Eye (tissue), 1 donor: ENCODE measurements at regions not wholly inside any gene's neighbourhood (a gene's known extent, or its start where the extent isn't known, plus 50 kb on each side); places are given as distances from the start of the nearest gene placed in this dataset.

Experiments
- DNase-seq: peaks from one replicate; pipeline ENCODE4 v3.0.0-alpha.2; 2015

DNA sequence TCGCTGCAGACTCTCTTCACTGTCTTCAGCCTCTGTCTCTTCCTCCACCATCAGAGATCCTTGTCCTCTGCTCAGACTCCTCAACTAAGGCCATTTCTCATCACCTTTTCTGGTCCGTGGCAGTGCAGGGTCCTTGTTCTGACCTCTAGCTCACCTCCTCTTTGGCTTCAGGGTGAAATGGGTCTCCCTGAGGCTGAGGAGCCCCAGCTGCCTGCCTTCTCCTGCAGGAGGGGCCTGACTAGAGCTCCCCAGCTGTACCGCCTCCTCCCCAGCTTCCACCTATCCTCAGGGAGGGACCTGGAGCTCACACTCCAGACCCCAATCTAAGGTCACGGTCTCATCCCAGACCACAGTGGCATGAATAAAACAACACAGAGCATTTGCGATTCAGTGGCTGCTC is 203.0 kb downstream of the TRIM29 start:
- no peak for DNase-seq

DNA sequence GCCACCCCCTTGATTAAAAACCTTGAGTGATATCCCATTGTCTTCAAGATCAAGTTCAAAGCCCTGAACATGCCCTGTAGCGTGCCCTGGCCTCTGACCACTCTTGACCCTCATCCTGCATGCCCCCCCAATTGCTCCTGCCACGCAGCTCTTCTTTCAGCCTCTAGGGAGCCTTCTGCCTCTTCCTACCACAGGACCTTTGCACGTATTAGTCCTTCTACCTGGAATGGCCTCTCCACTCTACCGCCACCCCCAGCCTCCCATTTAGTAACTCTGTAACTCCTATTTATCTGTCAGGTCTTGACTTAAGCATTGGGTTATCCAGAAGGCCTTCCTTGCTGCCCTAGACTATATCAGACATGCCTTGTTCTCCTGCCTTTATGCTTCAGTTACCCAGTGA is 203.6 kb downstream of the TRIM29 start:
- no peak for DNase-seq

DNA sequence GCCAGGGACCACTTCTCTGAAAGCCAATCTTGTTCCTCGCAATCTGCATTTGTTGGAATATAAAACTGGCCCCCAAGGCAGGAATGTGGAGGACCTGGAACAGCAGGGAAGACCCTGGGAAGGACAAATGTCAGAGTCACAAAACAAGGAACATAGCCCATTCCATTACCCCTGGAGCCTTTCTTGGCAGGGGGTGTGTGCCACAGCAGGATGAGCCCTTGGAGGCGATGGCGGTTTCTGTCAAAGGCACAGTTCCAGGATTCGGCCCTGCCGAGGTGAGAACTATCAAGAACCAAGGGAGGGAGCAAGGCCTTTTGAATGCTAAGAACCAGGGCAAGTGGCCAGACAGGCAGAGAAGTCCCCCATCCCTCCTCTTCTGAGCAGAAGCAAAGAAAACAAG is 204.3 kb downstream of the TRIM29 start:
- DNase-seq, result no peak

DNA sequence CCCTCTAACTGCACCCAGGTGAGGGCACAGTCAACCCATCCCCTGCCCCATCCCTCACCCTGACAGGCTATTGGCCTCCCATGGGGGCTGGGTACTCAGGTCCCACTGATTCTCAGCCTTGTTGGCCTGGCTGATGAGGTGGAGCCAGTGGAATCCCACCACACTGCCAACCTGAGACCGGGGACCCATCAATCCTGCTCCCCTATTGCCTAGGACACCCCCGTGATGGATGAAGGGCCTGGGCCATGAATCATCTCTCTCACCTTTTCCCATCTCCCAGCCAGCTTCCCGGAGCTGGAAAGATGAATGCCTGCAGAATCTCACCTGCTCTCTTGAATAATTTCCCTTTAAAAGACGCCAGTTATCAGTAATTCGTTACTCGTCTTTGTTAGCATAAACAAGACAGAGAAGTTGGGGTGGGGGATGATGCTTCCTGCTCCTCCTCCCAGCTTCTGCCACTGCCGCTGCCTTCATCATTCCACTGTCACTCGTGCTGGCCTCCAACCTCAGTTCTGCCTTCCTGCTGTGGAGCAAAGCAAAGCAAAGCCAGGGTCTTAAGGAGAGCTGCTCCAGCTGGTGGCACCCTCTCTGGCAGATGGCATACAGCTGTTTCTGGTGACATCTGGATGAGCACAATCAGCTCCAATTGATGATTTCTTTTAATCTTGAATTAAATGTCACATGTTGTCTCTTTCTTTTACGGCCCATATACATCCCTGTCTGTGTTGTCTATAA is 204.0 kb upstream of the NECTIN1 start:
- peak; percentile 22 for DNase-seq

GRCh38 chr11:119928047-119928446 is 199.0 kb upstream of the NECTIN1 start:
- DNase-seq, result no peak

DNA sequence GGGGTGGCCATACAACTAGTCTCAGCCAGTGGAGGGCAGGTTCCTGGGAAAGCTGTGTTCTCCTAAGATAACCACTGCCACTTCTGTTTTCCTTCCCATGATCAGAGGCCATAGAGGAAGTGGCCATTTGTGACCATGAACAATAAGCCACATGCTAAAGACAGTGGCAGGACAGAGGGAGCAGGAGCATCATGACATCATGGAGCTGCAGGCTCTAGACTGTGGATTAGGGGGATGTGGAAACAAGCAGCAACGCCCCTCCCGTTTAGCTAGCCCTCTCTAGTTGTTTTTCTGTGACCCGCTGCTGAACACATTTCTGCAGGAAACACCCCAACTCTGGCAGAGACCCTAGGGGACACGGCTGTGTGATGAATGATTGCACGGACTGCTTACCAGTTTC is 195.0 kb upstream of the NECTIN1 start:
- DNase-seq, result no peak

DNA sequence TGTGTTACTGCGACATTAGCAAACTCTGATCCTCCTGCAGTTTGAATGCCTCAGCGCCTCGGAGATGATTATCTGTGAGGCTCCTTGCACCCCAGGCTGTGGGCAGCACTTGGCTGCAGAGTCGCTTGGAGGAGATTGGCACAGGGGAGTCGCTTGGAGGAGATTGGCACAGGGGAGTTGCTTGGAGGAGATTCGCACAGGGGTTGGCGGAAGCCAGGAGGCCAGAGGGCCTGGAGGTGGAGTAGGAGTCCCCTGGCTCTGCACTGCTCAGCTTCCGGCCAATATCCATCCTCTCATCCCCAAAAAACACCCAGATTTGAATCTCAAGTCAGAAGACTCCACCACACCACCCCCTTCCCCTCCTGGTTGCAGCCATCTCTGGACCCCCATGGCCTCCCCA is 192.6 kb upstream of the NECTIN1 start:
- no peak for DNase-seq

DNA sequence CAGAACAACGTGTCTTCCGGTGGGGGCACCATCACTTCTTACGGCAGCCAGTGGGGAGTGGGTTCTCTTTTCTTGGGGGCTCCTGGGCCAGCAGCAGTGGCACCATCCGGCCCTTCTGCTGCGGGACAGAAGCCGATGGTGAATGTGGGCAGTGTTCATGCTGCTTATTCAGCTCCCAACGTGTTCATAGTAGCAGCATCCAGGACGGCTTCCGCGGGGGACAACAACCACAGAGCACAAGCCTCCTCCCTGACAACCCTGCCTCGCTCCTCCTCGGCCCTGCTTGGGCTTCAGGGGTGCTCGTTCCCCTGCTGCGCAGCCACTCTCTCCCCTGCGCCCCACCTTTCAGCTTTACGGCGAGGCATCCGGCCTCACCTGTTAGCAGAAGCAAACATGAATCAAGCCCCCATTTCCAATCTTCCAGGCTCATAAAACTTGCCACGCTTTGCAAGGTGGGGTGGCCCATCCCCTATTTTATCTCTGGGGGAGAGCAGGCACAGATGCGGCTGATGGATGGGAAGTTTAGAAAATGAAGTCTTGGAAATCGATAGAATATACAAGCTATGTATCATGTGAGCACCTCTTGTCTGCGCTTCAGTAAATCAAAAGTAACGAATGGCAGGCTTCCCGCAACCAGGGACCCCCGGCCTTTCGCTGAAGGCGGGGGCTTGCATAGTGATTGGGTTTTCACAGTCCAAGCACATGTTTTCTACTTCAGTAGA is 191.8 kb upstream of the NECTIN1 start:
- DNase-seq, result no peak

DNA sequence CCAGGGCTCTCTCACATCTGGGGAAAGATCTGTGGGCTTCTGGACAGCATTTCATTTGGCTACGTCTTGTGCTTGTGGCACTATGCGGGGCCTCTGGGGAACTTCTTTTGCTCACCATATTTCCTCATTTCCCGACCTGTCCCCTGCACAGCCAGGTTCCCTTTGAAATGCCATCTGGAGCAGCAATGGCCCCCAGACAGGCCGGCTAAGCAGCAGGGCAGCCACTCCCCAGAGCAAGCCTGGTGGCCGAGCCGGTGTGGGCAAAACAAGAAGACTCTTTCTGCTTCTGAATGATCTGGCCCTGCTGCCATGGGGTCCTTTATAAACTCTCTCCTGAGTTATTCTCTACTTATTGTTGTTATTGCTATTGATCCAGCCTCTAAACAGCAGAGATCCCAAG is 190.7 kb upstream of the NECTIN1 start:
- DNase-seq, result no peak

GRCh38 chr11:119918347-119918746 is 189.3 kb upstream of the NECTIN1 start:
- DNase-seq, result no peak

- DNase-seq, result no peak
Observed at GRCh38 chr11:119916568-119916967, 187.6 kb upstream of the NECTIN1 start.

GRCh38 chr11:119912229-119912628 is 183.2 kb upstream of the NECTIN1 start:
- peak; percentile 52 for DNase-seq

DNA sequence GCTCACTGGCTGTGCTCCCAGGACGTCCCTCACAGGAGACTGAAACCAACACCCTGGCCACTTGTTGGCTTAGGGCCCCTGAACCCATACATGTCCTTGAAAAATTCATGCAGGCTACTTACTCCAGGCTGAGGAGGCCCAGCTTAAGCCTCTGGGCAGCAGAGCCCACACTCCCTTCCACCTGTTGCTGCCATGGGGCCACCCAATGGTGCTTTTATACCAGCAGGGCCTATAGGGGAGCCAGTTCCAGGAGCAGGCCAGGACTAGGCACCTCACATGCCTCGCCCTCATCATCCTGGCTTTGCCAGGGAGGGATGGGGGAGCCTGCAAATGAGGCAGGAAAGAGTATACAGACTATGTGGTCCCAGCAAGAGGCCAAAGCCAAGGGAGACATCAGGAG is 181.7 kb upstream of the NECTIN1 start:
- no peak for DNase-seq

DNA sequence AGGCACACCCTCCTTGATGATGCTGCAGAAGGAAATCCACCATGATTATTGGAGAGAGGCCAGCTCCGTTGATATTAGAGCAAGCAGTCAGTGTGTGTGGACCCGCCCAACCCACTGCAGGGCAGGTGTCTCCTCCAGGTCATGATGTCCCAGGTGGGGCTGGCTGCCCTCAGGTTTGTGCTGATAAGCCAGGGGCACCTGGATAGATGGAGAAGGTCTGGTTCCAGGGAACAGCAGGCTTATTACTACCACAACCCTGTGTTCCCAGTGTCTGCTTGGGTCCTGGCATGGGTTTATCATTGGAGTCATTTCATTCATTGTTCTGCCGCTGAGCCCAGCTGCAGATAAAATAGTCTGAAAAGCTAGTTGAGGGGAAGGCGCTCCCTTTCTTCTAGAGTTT is 181.1 kb upstream of the NECTIN1 start:
- DNase-seq, result no peak

DNA sequence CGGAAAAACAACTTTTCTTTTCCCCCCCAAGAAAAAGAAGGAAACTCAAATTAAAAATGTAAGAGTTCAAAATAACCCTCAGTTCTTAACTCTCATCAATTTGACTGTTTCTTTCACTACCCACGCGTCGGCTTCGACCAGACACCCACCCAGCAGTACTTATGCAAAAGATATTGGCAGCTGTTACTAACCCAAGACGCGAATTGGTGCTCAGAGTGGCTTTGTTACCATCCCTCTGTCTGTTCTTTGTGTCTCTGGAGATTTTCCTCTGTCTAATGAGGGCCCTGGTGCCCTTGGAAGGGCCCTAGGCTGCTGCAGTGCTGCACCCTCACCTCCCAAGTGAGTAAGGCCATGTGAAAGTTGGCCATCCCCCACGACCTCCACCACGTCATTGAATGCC is 180.5 kb upstream of the NECTIN1 start:
- DNase-seq, result no peak

- no peak for DNase-seq
Observed at GRCh38 chr11:119909077-119909476, 180.1 kb upstream of the NECTIN1 start.

- no peak for DNase-seq
Observed at GRCh38 chr11:119908573-119908904, 179.5 kb upstream of the NECTIN1 start.

- DNase-seq, result peak; percentile 72
Observed at GRCh38 chr11:119907878-119908572, 179.0 kb upstream of the NECTIN1 start.

DNA sequence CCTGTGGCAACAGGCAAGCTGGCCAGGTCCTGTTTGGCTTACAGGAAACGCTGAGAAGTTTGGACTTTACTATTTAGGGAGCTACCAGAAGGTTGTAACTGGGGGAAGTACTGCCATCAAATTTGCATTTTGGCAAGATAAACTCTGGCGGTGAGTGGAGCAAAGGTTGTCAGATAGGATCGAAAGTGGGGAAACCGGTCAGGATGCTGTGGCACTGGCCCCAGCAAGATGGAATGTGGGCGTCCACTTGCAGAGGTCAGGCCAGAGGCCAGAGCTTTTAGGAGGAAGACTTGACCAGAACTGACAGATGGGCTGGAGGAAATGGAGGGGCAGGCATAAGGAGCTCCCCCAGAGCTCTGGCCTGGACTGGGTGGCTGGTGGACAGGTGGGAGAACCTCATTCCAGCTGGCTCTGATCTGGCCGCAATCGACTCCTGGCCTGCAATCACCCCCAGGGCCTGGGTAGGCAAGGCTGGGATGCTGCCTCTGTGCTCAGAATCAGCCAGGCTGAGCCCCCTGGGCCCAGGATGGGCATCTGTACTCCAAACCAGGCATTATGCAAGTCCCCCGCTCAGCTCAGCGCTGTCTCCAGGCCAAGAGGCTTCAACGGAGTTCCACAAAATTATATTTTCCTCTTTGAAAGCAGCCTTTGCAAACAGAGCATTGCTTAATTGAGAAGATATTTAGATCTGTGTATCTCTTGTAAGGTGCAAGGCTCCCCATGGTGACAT is 178.3 kb upstream of the NECTIN1 start:
- DNase-seq, result no peak

DNA sequence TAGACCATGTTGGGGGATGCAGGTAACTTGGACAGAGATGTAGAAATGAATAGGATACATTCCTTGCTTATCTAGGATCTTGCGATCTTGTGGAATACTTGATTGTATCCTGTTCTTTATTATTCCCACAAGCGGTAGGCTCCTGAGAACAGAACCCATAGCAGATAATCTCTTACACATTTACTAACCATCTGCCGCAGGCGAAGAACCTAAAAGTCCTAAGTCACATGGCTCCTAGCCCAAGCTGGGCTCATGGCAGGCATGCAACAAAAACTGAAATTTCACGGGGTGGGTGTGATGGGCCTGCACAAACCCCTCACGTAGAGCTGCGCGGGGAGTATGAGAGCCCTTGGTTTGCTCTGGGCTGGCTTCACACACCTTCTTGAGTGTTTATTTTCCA is 177.4 kb upstream of the NECTIN1 start:
- DNase-seq, result no peak

- no peak for DNase-seq
Observed at GRCh38 chr11:119905162-119905561, 176.2 kb upstream of the NECTIN1 start.

DNA sequence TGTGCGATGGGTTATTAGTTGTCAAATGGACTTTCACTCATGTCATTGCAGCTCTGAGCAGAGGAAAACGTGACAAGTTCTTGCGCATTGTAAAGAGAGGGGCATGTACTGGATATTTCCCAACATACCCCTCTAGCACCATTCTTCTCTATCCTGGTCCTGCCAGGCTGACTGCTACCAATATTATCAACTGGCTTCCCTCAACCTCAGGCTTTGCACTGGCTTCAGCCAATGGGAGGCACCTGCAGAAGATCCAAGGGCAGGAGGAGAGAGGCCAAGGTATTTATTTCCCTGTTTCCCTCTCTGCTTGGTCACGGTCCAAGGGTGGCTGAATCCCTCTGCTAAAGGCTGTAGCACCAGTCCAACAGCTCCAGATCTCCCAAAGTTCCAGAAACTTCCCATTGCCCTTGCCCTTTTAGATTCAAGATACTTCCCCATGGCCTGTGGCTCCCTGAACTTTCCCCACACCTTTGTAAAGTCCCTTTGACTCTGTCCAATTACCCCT is 175.6 kb upstream of the NECTIN1 start:
- DNase-seq, result no peak

DNA sequence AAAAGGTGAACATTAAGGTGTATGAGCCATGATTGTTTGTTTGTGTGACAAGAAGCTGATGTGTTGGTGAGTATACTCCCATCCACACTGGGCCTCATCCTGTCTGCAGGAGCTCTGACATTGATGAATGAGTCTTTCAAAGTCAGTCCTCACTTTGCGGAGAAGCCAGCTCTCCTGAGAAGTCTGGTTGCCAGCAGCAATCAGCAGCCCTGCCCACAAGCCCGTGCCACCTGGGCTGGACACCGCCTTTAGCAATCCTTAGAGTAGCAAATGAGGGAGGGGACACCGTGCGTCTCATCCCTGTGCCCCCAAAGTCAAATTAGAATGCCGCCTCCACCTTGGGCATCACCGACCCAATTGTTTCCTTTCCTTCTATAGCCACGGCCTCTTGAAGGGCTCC is 174.8 kb upstream of the NECTIN1 start:
- no peak for DNase-seq
